ENCODE measurements at regions not wholly inside any gene's neighbourhood (a gene's known extent, or its start where the extent isn't known, plus 50 kb on each side); places are given as distances from the start of the nearest gene placed in this dataset.
"Not testable (repeated sequence)": the region's sequence is repeated elsewhere in the genome, so short reads cannot be mapped to it uniquely, and the experiment has no call there.

GRCh38 chr1:181314959-181315358 lies 168.4 kb upstream of the CACNA1E start:
- TF ChIP-seq POLR2AphosphoS5 (IDR thresholded peaks at IDR 0.05; ENCODE audit: low read depth, low read length) (no peak), TAF1 (IDR thresholded peaks at IDR 0.05; ENCODE audit: low read depth, low read length) (no peak), POLR2A (IDR thresholded peaks at IDR 0.05; ENCODE audit: low read depth, low read length) (no peak), PAX5 (IDR thresholded peaks at IDR 0.05; ENCODE audit: insufficient read depth, low read length, severe bottlenecking) (no peak), SPI1 (IDR thresholded peaks at IDR 0.05; ENCODE audit: low read depth, low read length) (no peak), POU2F2 (IDR thresholded peaks at IDR 0.05; ENCODE audit: low read depth, low read length) (no peak)
- FAIRE-seq, result no peak
- no peak for DNase-seq (ENCODE audit: insufficient read length, low spot score)

GRCh38 chr1:181317261-181317930 lies 165.9 kb upstream of the CACNA1E start:
- DNase-seq (ENCODE audit: insufficient read length, low spot score), result no peak
- TF ChIP-seq SPI1 (IDR thresholded peaks at IDR 0.05; ENCODE audit: low read depth, low read length), result no peak
- no peak for TF ChIP-seq POLR2AphosphoS5 (IDR thresholded peaks at IDR 0.05; ENCODE audit: low read depth, low read length)
- TF ChIP-seq POU2F2 (IDR thresholded peaks at IDR 0.05; ENCODE audit: low read depth, low read length), result no peak
- TF ChIP-seq TAF1 (IDR thresholded peaks at IDR 0.05; ENCODE audit: low read depth, low read length), result no peak
- no peak for TF ChIP-seq POLR2A (IDR thresholded peaks at IDR 0.05; ENCODE audit: low read depth, low read length)
- no peak for TF ChIP-seq PAX5 (IDR thresholded peaks at IDR 0.05; ENCODE audit: insufficient read depth, low read length, severe bottlenecking)
- no peak for FAIRE-seq

- no peak for DNase-seq (ENCODE audit: insufficient read length, low spot score)
- no peak for FAIRE-seq
- TF ChIP-seq SPI1 (IDR thresholded peaks at IDR 0.05; ENCODE audit: low read depth, low read length) (no peak), PAX5 (IDR thresholded peaks at IDR 0.05; ENCODE audit: insufficient read depth, low read length, severe bottlenecking) (no peak), POLR2A (IDR thresholded peaks at IDR 0.05; ENCODE audit: low read depth, low read length) (no peak), POU2F2 (IDR thresholded peaks at IDR 0.05; ENCODE audit: low read depth, low read length) (no peak), POLR2AphosphoS5 (IDR thresholded peaks at IDR 0.05; ENCODE audit: low read depth, low read length) (no peak), TAF1 (IDR thresholded peaks at IDR 0.05; ENCODE audit: low read depth, low read length) (no peak)
These were observed 165.1 kb upstream of the CACNA1E start for GRCh38 chr1:181318022-181318857.

GRCh38 chr1:181318858-181319235 lies 164.5 kb upstream of the CACNA1E start:
- DNase-seq (ENCODE audit: insufficient read length, low spot score) (no peak), FAIRE-seq (no peak)
- TF ChIP-seq POLR2A (IDR thresholded peaks at IDR 0.05; ENCODE audit: low read depth, low read length) (no peak), POU2F2 (IDR thresholded peaks at IDR 0.05; ENCODE audit: low read depth, low read length) (no peak), SPI1 (IDR thresholded peaks at IDR 0.05; ENCODE audit: low read depth, low read length) (no peak), TAF1 (IDR thresholded peaks at IDR 0.05; ENCODE audit: low read depth, low read length) (no peak), PAX5 (IDR thresholded peaks at IDR 0.05; ENCODE audit: insufficient read depth, low read length, severe bottlenecking) (no peak), POLR2AphosphoS5 (IDR thresholded peaks at IDR 0.05; ENCODE audit: low read depth, low read length) (no peak)

- no peak for FAIRE-seq
- DNase-seq (ENCODE audit: insufficient read length, low spot score), result no peak
- TF ChIP-seq PAX5 (IDR thresholded peaks at IDR 0.05; ENCODE audit: insufficient read depth, low read length, severe bottlenecking) (no peak), POLR2A (IDR thresholded peaks at IDR 0.05; ENCODE audit: low read depth, low read length) (no peak), POLR2AphosphoS5 (IDR thresholded peaks at IDR 0.05; ENCODE audit: low read depth, low read length) (no peak)
These were observed 163.4 kb upstream of the CACNA1E start for GRCh38 chr1:181319907-181320306.

- FAIRE-seq (no peak), DNase-seq (ENCODE audit: insufficient read length, low spot score) (no peak)
- TF ChIP-seq SPI1 (IDR thresholded peaks at IDR 0.05; ENCODE audit: low read depth, low read length) (no peak), PAX5 (IDR thresholded peaks at IDR 0.05; ENCODE audit: insufficient read depth, low read length, severe bottlenecking) (no peak), TAF1 (IDR thresholded peaks at IDR 0.05; ENCODE audit: low read depth, low read length) (no peak), POU2F2 (IDR thresholded peaks at IDR 0.05; ENCODE audit: low read depth, low read length) (no peak), POLR2A (IDR thresholded peaks at IDR 0.05; ENCODE audit: low read depth, low read length) (no peak), POLR2AphosphoS5 (IDR thresholded peaks at IDR 0.05; ENCODE audit: low read depth, low read length) (no peak)
These were observed 158.3 kb upstream of the CACNA1E start for GRCh38 chr1:181324797-181325616.

- not testable (repeated sequence) for DNase-seq (ENCODE audit: insufficient read length, low spot score)
These were observed 157.6 kb upstream of the CACNA1E start for GRCh38 chr1:181325765-181326164.

GRCh38 chr1:181326348-181326747 lies 157.0 kb upstream of the CACNA1E start:
- TF ChIP-seq POLR2A (IDR thresholded peaks at IDR 0.05; ENCODE audit: low read depth, low read length), result no peak
- no peak for TF ChIP-seq PAX5 (IDR thresholded peaks at IDR 0.05; ENCODE audit: insufficient read depth, low read length, severe bottlenecking)
- no peak for TF ChIP-seq TAF1 (IDR thresholded peaks at IDR 0.05; ENCODE audit: low read depth, low read length)
- no peak for TF ChIP-seq POLR2AphosphoS5 (IDR thresholded peaks at IDR 0.05; ENCODE audit: low read depth, low read length)
- TF ChIP-seq POU2F2 (IDR thresholded peaks at IDR 0.05; ENCODE audit: low read depth, low read length), result no peak
- TF ChIP-seq SPI1 (IDR thresholded peaks at IDR 0.05; ENCODE audit: low read depth, low read length), result no peak
- no peak for DNase-seq (ENCODE audit: insufficient read length, low spot score)

More at GRCh38 chr1:181325765-181326164, 157.6 kb upstream of the CACNA1E start:
- not testable (repeated sequence) for FAIRE-seq

GRCh38 chr1:181327796-181328195 lies 155.5 kb upstream of the CACNA1E start:
- DNase-seq (ENCODE audit: insufficient read length, low spot score) (no peak), FAIRE-seq (no peak)
- TF ChIP-seq POU2F2 (IDR thresholded peaks at IDR 0.05; ENCODE audit: low read depth, low read length) (no peak), POLR2AphosphoS5 (IDR thresholded peaks at IDR 0.05; ENCODE audit: low read depth, low read length) (no peak), POLR2A (IDR thresholded peaks at IDR 0.05; ENCODE audit: low read depth, low read length) (no peak), PAX5 (IDR thresholded peaks at IDR 0.05; ENCODE audit: insufficient read depth, low read length, severe bottlenecking) (no peak), TAF1 (IDR thresholded peaks at IDR 0.05; ENCODE audit: low read depth, low read length) (no peak), SPI1 (IDR thresholded peaks at IDR 0.05; ENCODE audit: low read depth, low read length) (no peak)

More at GRCh38 chr1:181326348-181326747, 157.0 kb upstream of the CACNA1E start:
- no peak for FAIRE-seq

Data from GM12891 (cell line).